IMR-90 (cell line): ENCODE measurements at regions not wholly inside any gene's neighbourhood (a gene's known extent, or its start where the extent isn't known, plus 50 kb on each side); places are given as distances from the start of the nearest gene placed in this dataset.

ENCODE experiments used
- MXI1 ChIP-seq: IDR thresholded peaks from 2 replicates; pipeline ENCODE4 v1.6.1; 2012; ENCODE audit warnings: low read depth, mild to moderate bottlenecking, low read length, moderate library complexity, borderline replicate concordance
- POLR2A ChIP-seq: IDR thresholded peaks from 2 replicates; pipeline ENCODE4 v1.6.1; 2012; ENCODE audit warnings: mild to moderate bottlenecking, low read depth, low read length
- RFX5 ChIP-seq: IDR thresholded peaks from 2 replicates; pipeline ENCODE4 v1.8.0; 2012; ENCODE audit warnings: low read depth, mild to moderate bottlenecking, low read length, moderate library complexity
- SMC3 ChIP-seq: fragments of 150-350 bp; IDR thresholded peaks from 2 replicates; pipeline ENCODE4 v1.6.1; 2016; ENCODE audit warnings: low read depth, mild to moderate bottlenecking, antibody characterized with exemption, low read length, moderate library complexity
- TF ChIP-seq, protein P1 (sequence below): conservative IDR thresholded peaks from 2 replicates; pipeline ENCODE4 v1.5.1; 2012; ENCODE audit warnings: mild to moderate bottlenecking, low read depth, low read length, improper control_type of control experiment
- TF ChIP-seq, protein P2 (sequence below): fragments of 150-350 bp; IDR thresholded peaks from 2 replicates; pipeline ENCODE4 v1.6.1; 2017; ENCODE audit warnings: mild to moderate bottlenecking, antibody characterized with exemption, low read length, low read depth

DNA sequence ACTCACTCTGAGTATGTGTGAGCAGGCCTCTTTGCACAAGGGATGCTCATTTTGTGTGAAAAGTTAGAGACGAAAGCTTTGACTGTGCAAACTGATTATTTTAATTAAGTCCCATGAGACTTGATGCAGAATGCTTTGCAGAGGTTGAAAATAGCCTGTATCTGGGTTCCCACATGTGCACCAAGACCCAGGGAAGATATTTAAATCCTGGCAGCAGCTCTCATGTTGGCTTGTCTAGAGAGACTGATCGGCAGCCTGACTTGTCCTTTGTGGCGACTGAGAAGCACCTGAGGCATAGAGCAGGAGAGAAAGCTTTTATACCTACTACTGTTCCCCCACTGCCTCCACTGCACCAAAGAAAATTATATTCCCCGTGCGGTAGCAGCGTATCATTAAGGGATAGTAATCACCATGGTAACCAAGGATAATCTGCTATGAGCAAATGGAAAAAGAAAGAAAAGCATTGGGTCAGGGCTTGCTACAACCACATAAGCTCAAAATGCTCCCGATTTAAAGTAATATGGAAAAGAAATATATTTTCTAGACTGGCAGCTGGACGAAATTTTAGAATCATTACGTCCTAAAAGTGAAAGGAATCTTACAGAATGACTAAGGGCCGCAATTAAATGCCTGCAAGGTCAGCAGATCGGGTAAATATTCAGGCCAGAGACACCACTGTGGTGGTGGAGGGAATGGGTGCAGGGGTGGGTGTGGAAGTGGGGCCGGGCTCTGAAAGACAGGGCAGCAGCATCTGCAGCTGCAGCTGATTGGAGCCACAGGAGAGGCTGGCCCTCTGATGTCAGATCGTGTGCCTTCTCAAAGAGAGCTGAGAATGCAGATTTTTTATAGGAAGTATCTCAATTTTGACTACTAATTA is 135.3 kb upstream of the EPB41L4A start:
- no peak for TF ChIP-seq RFX5
- no peak for TF ChIP-seq POLR2A
- TF ChIP-seq, protein P1, sequence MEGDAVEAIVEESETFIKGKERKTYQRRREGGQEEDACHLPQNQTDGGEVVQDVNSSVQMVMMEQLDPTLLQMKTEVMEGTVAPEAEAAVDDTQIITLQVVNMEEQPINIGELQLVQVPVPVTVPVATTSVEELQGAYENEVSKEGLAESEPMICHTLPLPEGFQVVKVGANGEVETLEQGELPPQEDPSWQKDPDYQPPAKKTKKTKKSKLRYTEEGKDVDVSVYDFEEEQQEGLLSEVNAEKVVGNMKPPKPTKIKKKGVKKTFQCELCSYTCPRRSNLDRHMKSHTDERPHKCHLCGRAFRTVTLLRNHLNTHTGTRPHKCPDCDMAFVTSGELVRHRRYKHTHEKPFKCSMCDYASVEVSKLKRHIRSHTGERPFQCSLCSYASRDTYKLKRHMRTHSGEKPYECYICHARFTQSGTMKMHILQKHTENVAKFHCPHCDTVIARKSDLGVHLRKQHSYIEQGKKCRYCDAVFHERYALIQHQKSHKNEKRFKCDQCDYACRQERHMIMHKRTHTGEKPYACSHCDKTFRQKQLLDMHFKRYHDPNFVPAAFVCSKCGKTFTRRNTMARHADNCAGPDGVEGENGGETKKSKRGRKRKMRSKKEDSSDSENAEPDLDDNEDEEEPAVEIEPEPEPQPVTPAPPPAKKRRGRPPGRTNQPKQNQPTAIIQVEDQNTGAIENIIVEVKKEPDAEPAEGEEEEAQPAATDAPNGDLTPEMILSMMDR, result no peak
- TF ChIP-seq SMC3, result no peak
- TF ChIP-seq MXI1, result no peak
- TF ChIP-seq, protein P2, sequence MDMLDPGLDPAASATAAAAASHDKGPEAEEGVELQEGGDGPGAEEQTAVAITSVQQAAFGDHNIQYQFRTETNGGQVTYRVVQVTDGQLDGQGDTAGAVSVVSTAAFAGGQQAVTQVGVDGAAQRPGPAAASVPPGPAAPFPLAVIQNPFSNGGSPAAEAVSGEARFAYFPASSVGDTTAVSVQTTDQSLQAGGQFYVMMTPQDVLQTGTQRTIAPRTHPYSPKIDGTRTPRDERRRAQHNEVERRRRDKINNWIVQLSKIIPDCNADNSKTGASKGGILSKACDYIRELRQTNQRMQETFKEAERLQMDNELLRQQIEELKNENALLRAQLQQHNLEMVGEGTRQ, result no peak
